ENCODE measurements at regions not wholly inside any gene's neighbourhood (a gene's known extent, or its start where the extent isn't known, plus 50 kb on each side); places are given as distances from the start of the nearest gene placed in this dataset.

DNA sequence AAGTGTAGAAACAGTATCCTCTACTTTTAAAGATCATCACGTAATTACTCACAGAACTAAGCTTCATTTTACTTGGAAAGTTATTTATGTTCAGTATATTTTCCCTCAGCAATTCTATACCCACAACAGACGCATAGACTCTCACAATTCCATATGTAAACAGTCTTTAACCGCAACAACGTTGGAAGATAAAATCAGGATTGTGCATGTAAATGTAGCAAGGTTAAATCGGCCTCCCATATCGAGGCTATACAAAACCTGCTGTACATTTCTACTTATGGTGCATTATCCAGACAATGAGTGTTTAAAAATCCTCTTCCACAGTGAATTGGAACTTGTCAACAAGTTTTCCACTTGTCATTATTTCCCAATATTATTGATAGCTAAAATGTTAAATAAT, 581.1 kb downstream of the SLC16A7 start:
- DNase-seq (ENCODE audit: extremely low read depth in 1 of 4, low spot score in 3 of 4) (no peak), ATAC-seq (no peak), FAIRE-seq (no peak)
- no peaks in the 10 kb centered on the region for H3K9me1 ChIP-seq (ENCODE audit: control insufficient read depth, insufficient read depth, low read length)
- CTCF ChIA-PET (ENCODE audit: low intra/inter-chr PET ratio), result no interaction called here
- H3K27me3 ChIP-seq (ENCODE audit: control insufficient read depth in 2 of 2, insufficient read depth in 2 of 2, low read length in 2 of 2), result no peaks in the 10 kb centered on the region
- POLR2A ChIA-PET, result no interaction called here
- no peaks in the 10 kb centered on the region for H3K9me3 ChIP-seq (replicated peaks; ENCODE audit: control insufficient read depth, insufficient read depth, low read depth, low read length)
- no peak overlapping the region for H3K27ac ChIP-seq (ENCODE audit: extremely low read depth, low read depth, low read length)
- in situ Hi-C loops (cut with MboI) (no loop called here), intact Hi-C loops (cut with micrococcal nuclease) (no loop called here)
- TF ChIP-seq SOX6 (IDR thresholded peaks at IDR 0.05) (peak; percentile 75; the same call in 1 of the 2 replicates), MIER1 (IDR thresholded peaks at IDR 0.05; ENCODE audit: low read depth) (no peak)
- H4K20me1 ChIP-seq (replicated peaks; ENCODE audit: control insufficient read depth, insufficient read depth, low read length), result no peaks in the 10 kb centered on the region
- no peaks in the 10 kb centered on the region for H3K79me2 ChIP-seq (ENCODE audit: control insufficient read depth, insufficient read depth, low read length)
- no peak overlapping the region for H3K4me3 ChIP-seq
- BruUV-seq (replicated peaks), result no TSS peak
- H3K4me2 ChIP-seq (ENCODE audit: insufficient read depth, low read length), result no peak overlapping the region
- H3K4me1 ChIP-seq (replicated peaks in 1 of 2; ENCODE audit: control insufficient read depth in 2 of 2, insufficient read depth in 2 of 2, low read length in 2 of 2), result no peaks in the 10 kb centered on the region
- WGBS (ENCODE audit: insufficient coverage, low coverage, missing lambda C conversion rate), result 19% methylated on average over 6 of the region's 6 CpGs
- H3K36me3 ChIP-seq (ENCODE audit: control insufficient read depth, insufficient read depth, low read length), result no peaks in the 10 kb centered on the region
- peak overlapping the region; percentile 65; the same call in 1 of the 2 replicates for H2AFZ ChIP-seq (ENCODE audit: low read depth, low read length)
- H3K9ac ChIP-seq (ENCODE audit: insufficient read depth in 1 of 2, low read depth in 2 of 2, low read length in 2 of 2), result no peak overlapping the region

DNA sequence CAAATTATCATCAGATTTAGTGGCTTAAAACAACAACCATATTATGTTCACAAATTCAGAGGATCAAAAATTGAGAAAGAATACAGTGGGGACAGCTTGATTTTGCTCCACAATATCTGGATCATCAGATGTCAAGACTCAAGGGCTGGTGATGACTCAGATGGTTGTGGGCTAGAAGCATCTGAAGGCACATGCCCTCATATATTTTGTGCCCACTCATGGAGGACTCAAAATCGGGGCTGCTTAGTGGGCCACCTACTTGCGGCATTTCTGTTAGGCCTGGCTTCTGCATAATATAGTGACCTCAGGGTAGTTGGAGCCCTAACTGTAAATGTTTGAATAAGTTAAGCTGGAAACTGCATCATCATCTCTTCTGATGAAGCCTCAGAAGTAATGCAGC, 584.5 kb downstream of the SLC16A7 start:
- H2AFZ ChIP-seq (ENCODE audit: low read depth, low read length), result peak overlapping the region; percentile 44; the same call in 1 of the 2 replicates
- TF ChIP-seq ZNF316 (IDR thresholded peaks at IDR 0.05) (0 out of 2 replicates have a peak, but pooled peaks have one; percentile 21), ETV6 (IDR thresholded peaks at IDR 0.05; ENCODE audit: borderline replicate concordance in 1 of 2, low read depth in 2 of 2, low read length in 1 of 2) (no peak), ETV6 (CRISPR knock-in tag; IDR thresholded peaks at IDR 0.05; ENCODE audit: borderline replicate concordance) (no peak)
- POLR2A ChIA-PET, result interaction anchor here (0.7 kb wide), 1 partner anchor 12 kb away, joined by 3 read pairs; no protein-coding TSS in a partner anchor
- no peaks in the 10 kb centered on the region for H3K9me1 ChIP-seq (ENCODE audit: control insufficient read depth, insufficient read depth, low read length)
- no peak overlapping the region for H3K9ac ChIP-seq (ENCODE audit: insufficient read depth in 1 of 2, low read depth in 2 of 2, low read length in 2 of 2)
- H3K27ac ChIP-seq (ENCODE audit: extremely low read depth, low read depth, low read length), result no peak overlapping the region
- no peak for FAIRE-seq
- no peaks in the 10 kb centered on the region for H3K9me3 ChIP-seq (replicated peaks; ENCODE audit: control insufficient read depth, insufficient read depth, low read depth, low read length)
- 38% methylated on average over 2 of the region's 2 CpGs for WGBS (ENCODE audit: insufficient coverage, low coverage, missing lambda C conversion rate)
- intact Hi-C loops (cut with micrococcal nuclease) (no loop called here), in situ Hi-C loops (cut with MboI) (no loop called here)
- H3K4me2 ChIP-seq (ENCODE audit: insufficient read depth, low read length), result no peak overlapping the region
- H3K4me1 ChIP-seq (replicated peaks in 1 of 2; ENCODE audit: control insufficient read depth in 2 of 2, insufficient read depth in 2 of 2, low read length in 2 of 2), result no peaks in the 10 kb centered on the region
- H3K79me2 ChIP-seq (ENCODE audit: control insufficient read depth, insufficient read depth, low read length), result no peaks in the 10 kb centered on the region
- no peaks in the 10 kb centered on the region for H4K20me1 ChIP-seq (replicated peaks; ENCODE audit: control insufficient read depth, insufficient read depth, low read length)
- no peaks in the 10 kb centered on the region for H3K36me3 ChIP-seq (ENCODE audit: control insufficient read depth, insufficient read depth, low read length)
- CTCF ChIA-PET (ENCODE audit: low intra/inter-chr PET ratio), result no interaction called here
- H3K27me3 ChIP-seq (ENCODE audit: control insufficient read depth in 2 of 2, insufficient read depth in 2 of 2, low read length in 2 of 2), result no peaks in the 10 kb centered on the region
- no peak overlapping the region for H3K4me3 ChIP-seq
- no TSS peak for BruUV-seq (replicated peaks)
- no peak for ATAC-seq
- DNase-seq (ENCODE audit: extremely low read depth in 1 of 4, low spot score in 3 of 4), result no peak

Data from K562 (cell line).